Esophagus muscularis mucosa (tissue), 3 donors: ENCODE measurements at regions not wholly inside any gene's neighbourhood (a gene's known extent, or its start where the extent isn't known, plus 50 kb on each side); places are given as distances from the start of the nearest gene placed in this dataset.
"Not testable (repeated sequence)": the region's sequence is repeated elsewhere in the genome, so short reads cannot be mapped to it uniquely, and the experiment has no call there.

Experiments
- EP300 ChIP-seq: sonication (generic); formaldehyde crosslinking; IDR thresholded peaks from one replicate; pipeline ENCODE4 v1.6.1; 2017; ENCODE audit warnings: antibody characterized with exemption
- TF ChIP-seq, protein P1 (sequence below), 3 experiments: fragments of 200-600 bp in 2 of 3; fragments of 450-650 bp in 1 of 3; sonication (generic) in 2 of 3; IDR thresholded peaks; one replicate each; pipeline ENCODE4 v1.5.1; 2017 to 2019; ENCODE audit warnings: antibody characterized with exemption in 3 of 3, mild to moderate bottlenecking in 2 of 3, moderate library complexity in 1 of 3

DNA sequence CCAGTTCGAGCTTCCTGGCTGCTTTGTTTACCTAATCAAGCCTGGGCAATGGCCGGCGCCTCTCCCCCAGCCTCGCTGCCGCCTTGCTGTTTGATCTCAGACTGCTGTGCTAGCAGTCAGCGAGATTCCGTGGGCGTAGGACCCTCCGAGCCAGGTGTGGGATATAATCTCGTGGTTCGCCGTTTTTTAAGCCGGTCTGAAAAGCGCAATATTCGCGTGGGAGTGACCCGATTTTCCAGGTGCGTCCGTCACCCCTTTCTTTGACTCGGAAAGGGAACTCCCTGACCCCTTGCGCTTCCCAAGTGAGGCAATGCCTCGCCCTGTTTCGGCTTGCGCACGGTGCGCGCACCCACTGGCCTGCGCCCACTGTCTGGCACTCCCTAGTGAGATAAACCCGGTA lies 72.4 kb downstream of the TUBA3C start:
- TF ChIP-seq, protein P1, sequence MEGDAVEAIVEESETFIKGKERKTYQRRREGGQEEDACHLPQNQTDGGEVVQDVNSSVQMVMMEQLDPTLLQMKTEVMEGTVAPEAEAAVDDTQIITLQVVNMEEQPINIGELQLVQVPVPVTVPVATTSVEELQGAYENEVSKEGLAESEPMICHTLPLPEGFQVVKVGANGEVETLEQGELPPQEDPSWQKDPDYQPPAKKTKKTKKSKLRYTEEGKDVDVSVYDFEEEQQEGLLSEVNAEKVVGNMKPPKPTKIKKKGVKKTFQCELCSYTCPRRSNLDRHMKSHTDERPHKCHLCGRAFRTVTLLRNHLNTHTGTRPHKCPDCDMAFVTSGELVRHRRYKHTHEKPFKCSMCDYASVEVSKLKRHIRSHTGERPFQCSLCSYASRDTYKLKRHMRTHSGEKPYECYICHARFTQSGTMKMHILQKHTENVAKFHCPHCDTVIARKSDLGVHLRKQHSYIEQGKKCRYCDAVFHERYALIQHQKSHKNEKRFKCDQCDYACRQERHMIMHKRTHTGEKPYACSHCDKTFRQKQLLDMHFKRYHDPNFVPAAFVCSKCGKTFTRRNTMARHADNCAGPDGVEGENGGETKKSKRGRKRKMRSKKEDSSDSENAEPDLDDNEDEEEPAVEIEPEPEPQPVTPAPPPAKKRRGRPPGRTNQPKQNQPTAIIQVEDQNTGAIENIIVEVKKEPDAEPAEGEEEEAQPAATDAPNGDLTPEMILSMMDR (IDR thresholded peaks at IDR 0.05), result not testable (repeated sequence)
- not testable (repeated sequence) for TF ChIP-seq EP300
